ENCODE measurements at regions not wholly inside any gene's neighbourhood (a gene's known extent, or its start where the extent isn't known, plus 50 kb on each side); places are given as distances from the start of the nearest gene placed in this dataset.
"Not testable (repeated sequence)": the region's sequence is repeated elsewhere in the genome, so short reads cannot be mapped to it uniquely, and the experiment has no call there.

- not testable (repeated sequence) for H3K27ac ChIP-seq (ENCODE audit: low read length, poor library complexity, severe bottlenecking); H3K14ac ChIP-seq (ENCODE audit: low read length in 2 of 2); H3K4me2 ChIP-seq (ENCODE audit: low read length, poor library complexity, severe bottlenecking); H2BK15ac ChIP-seq (ENCODE audit: low read depth, poor library complexity, severe bottlenecking); H3K4me1 ChIP-seq (ENCODE audit: control insufficient read depth, insufficient read depth, low read depth, low read length); H3K79me1 ChIP-seq (replicated peaks; ENCODE audit: low read length, poor library complexity, severe bottlenecking); H2AFZ ChIP-seq (ENCODE audit: low read depth, low read length); H3K27me3 ChIP-seq (ENCODE audit: control insufficient read depth in 1 of 2, insufficient read depth in 1 of 2, low read length in 2 of 2); H3K9ac ChIP-seq (ENCODE audit: low read length); H4K8ac ChIP-seq (ENCODE audit: low read length); H2BK5ac ChIP-seq (ENCODE audit: low read depth, low read length, poor library complexity, severe bottlenecking); H3K4me3 ChIP-seq (ENCODE audit: insufficient read depth in 1 of 2, low read depth in 1 of 2, low read length in 2 of 2); H3K9me3 ChIP-seq (ENCODE audit: control insufficient read depth, low read length); H3K18ac ChIP-seq (ENCODE audit: low read depth in 1 of 2, low read length in 2 of 2); H4K91ac ChIP-seq (ENCODE audit: low read length); H2AK5ac ChIP-seq (ENCODE audit: low read length, severe bottlenecking); H3K4ac ChIP-seq (ENCODE audit: low read depth in 1 of 2, low read length in 2 of 2); H3K23ac ChIP-seq (ENCODE audit: low read length in 2 of 2); H3K36me3 ChIP-seq (ENCODE audit: control insufficient read depth in 1 of 2, insufficient read depth in 2 of 2, low read depth in 1 of 2, low read length in 2 of 2); DNase-seq; H2BK120ac ChIP-seq (ENCODE audit: low read depth, low read length); H2BK12ac ChIP-seq (ENCODE audit: low read length in 2 of 2)
- no CpG with 5 or more reads among the region's 1 CpG for WGBS
Measured at GRCh38 chr15:21001950-21002349, 135.8 kb upstream of the POTEB2 start.

- H3K4me3 ChIP-seq (ENCODE audit: insufficient read depth in 1 of 2, low read depth in 1 of 2, low read length in 2 of 2); H4K8ac ChIP-seq (ENCODE audit: low read length); H3K36me3 ChIP-seq (ENCODE audit: control insufficient read depth in 1 of 2, insufficient read depth in 2 of 2, low read depth in 1 of 2, low read length in 2 of 2); H3K9me3 ChIP-seq (ENCODE audit: control insufficient read depth, low read length); H3K4me2 ChIP-seq (ENCODE audit: low read length, poor library complexity, severe bottlenecking); H4K91ac ChIP-seq (ENCODE audit: low read length); H3K27ac ChIP-seq (ENCODE audit: low read length, poor library complexity, severe bottlenecking); H3K27me3 ChIP-seq (ENCODE audit: control insufficient read depth in 1 of 2, insufficient read depth in 1 of 2, low read length in 2 of 2); H2AK5ac ChIP-seq (ENCODE audit: low read length, severe bottlenecking); H2BK120ac ChIP-seq (ENCODE audit: low read depth, low read length); H3K23ac ChIP-seq (ENCODE audit: low read length in 2 of 2); H3K9ac ChIP-seq (ENCODE audit: low read length); H3K4me1 ChIP-seq (ENCODE audit: control insufficient read depth, insufficient read depth, low read depth, low read length); H3K79me1 ChIP-seq (replicated peaks; ENCODE audit: low read length, poor library complexity, severe bottlenecking); H2BK15ac ChIP-seq (ENCODE audit: low read depth, poor library complexity, severe bottlenecking); H3K18ac ChIP-seq (ENCODE audit: low read depth in 1 of 2, low read length in 2 of 2); H3K4ac ChIP-seq (ENCODE audit: low read depth in 1 of 2, low read length in 2 of 2); DNase-seq; H2BK12ac ChIP-seq (ENCODE audit: low read length in 2 of 2); H3K14ac ChIP-seq (ENCODE audit: low read length in 2 of 2); H2AFZ ChIP-seq (ENCODE audit: low read depth, low read length); H2BK5ac ChIP-seq (ENCODE audit: low read depth, low read length, poor library complexity, severe bottlenecking): not testable (repeated sequence)
Measured at GRCh38 chr15:20991691-20992090, 125.6 kb upstream of the POTEB2 start.

GRCh38 chr15:20991253-20991652, 125.1 kb upstream of the POTEB2 start:
- not testable (repeated sequence) for H3K4ac ChIP-seq (ENCODE audit: low read depth in 1 of 2, low read length in 2 of 2); H3K27ac ChIP-seq (ENCODE audit: low read length, poor library complexity, severe bottlenecking); H3K4me1 ChIP-seq (ENCODE audit: control insufficient read depth, insufficient read depth, low read depth, low read length); H3K9ac ChIP-seq (ENCODE audit: low read length); H2BK5ac ChIP-seq (ENCODE audit: low read depth, low read length, poor library complexity, severe bottlenecking); H3K9me3 ChIP-seq (ENCODE audit: control insufficient read depth, low read length); H3K18ac ChIP-seq (ENCODE audit: low read depth in 1 of 2, low read length in 2 of 2); H2BK15ac ChIP-seq (ENCODE audit: low read depth, poor library complexity, severe bottlenecking); H3K79me1 ChIP-seq (replicated peaks; ENCODE audit: low read length, poor library complexity, severe bottlenecking); H3K4me3 ChIP-seq (ENCODE audit: insufficient read depth in 1 of 2, low read depth in 1 of 2, low read length in 2 of 2); H2BK120ac ChIP-seq (ENCODE audit: low read depth, low read length); H3K23ac ChIP-seq (ENCODE audit: low read length in 2 of 2); H3K14ac ChIP-seq (ENCODE audit: low read length in 2 of 2); H4K91ac ChIP-seq (ENCODE audit: low read length); H4K8ac ChIP-seq (ENCODE audit: low read length); H3K27me3 ChIP-seq (ENCODE audit: control insufficient read depth in 1 of 2, insufficient read depth in 1 of 2, low read length in 2 of 2); H3K36me3 ChIP-seq (ENCODE audit: control insufficient read depth in 1 of 2, insufficient read depth in 2 of 2, low read depth in 1 of 2, low read length in 2 of 2); H2BK12ac ChIP-seq (ENCODE audit: low read length in 2 of 2); H2AK5ac ChIP-seq (ENCODE audit: low read length, severe bottlenecking); DNase-seq; H3K4me2 ChIP-seq (ENCODE audit: low read length, poor library complexity, severe bottlenecking); H2AFZ ChIP-seq (ENCODE audit: low read depth, low read length)
- WGBS, result no CpG with 5 or more reads among the region's 3 CpGs

GRCh38 chr15:20986775-20987174, 120.7 kb upstream of the POTEB2 start:
- no CpG with 5 or more reads among the region's 5 CpGs for WGBS
- not testable (repeated sequence) for H2AFZ ChIP-seq (ENCODE audit: low read depth, low read length); H3K4ac ChIP-seq (ENCODE audit: low read depth in 1 of 2, low read length in 2 of 2); H2BK12ac ChIP-seq (ENCODE audit: low read length in 2 of 2); H3K9me3 ChIP-seq (ENCODE audit: control insufficient read depth, low read length); H3K4me1 ChIP-seq (ENCODE audit: control insufficient read depth, insufficient read depth, low read depth, low read length); H3K27ac ChIP-seq (ENCODE audit: low read length, poor library complexity, severe bottlenecking); H3K27me3 ChIP-seq (ENCODE audit: control insufficient read depth in 1 of 2, insufficient read depth in 1 of 2, low read length in 2 of 2); DNase-seq; H3K79me1 ChIP-seq (replicated peaks; ENCODE audit: low read length, poor library complexity, severe bottlenecking); H4K8ac ChIP-seq (ENCODE audit: low read length); H2BK120ac ChIP-seq (ENCODE audit: low read depth, low read length); H2BK5ac ChIP-seq (ENCODE audit: low read depth, low read length, poor library complexity, severe bottlenecking); H3K14ac ChIP-seq (ENCODE audit: low read length in 2 of 2); H3K36me3 ChIP-seq (ENCODE audit: control insufficient read depth in 1 of 2, insufficient read depth in 2 of 2, low read depth in 1 of 2, low read length in 2 of 2); H3K18ac ChIP-seq (ENCODE audit: low read depth in 1 of 2, low read length in 2 of 2); H2AK5ac ChIP-seq (ENCODE audit: low read length, severe bottlenecking); H2BK15ac ChIP-seq (ENCODE audit: low read depth, poor library complexity, severe bottlenecking); H3K9ac ChIP-seq (ENCODE audit: low read length); H3K4me2 ChIP-seq (ENCODE audit: low read length, poor library complexity, severe bottlenecking); H3K23ac ChIP-seq (ENCODE audit: low read length in 2 of 2); H3K4me3 ChIP-seq (ENCODE audit: insufficient read depth in 1 of 2, low read depth in 1 of 2, low read length in 2 of 2); H4K91ac ChIP-seq (ENCODE audit: low read length)

All from mesenchymal stem cell (in vitro differentiated cells and primary cell).